Right lobe of liver (tissue), 6 donors: ENCODE measurements at regions not wholly inside any gene's neighbourhood (a gene's known extent, or its start where the extent isn't known, plus 50 kb on each side); places are given as distances from the start of the nearest gene placed in this dataset.
A peak's percentile ranks its signal among the peaks of the same experiment; 100 is the strongest.
"Not testable (repeated sequence)": the region's sequence is repeated elsewhere in the genome, so short reads cannot be mapped to it uniquely, and the experiment has no call there.

Experiments
- ATAC-seq, 4 donors: fragments of 200-7000 bp; cut with Tn5 transposase; one replicate each; pipeline ENCODE4 v1.9.1; 2020; ENCODE audit warnings: mild to moderate bottlenecking in 4 of 4, moderate library complexity in 4 of 4
- DNase-seq, 3 donors: peaks; one replicate each; pipeline ENCODE4 v3.0.0-alpha.2; 2020
- H3K27ac ChIP-seq, 3 donors: fragments of 200-600 bp; one replicate each; pipeline ENCODE4 v1.8.0; 2022
- H3K27me3 ChIP-seq, 2 donors: fragments of 200-600 bp; one replicate each; pipeline ENCODE4 v1.8.0; 2022
- H3K36me3 ChIP-seq, 4 donors: fragments of 200-600 bp; sonication (generic) in 1 of 4; one replicate each; pipeline versions ENCODE4 v1.5.1 to v1.8.0; 2017 to 2022; ENCODE audit warnings: control low read depth in 1 of 4
- H3K4me1 ChIP-seq, 4 donors: fragments of 200-600 bp; sonication (generic) in 1 of 4; one replicate each; pipeline versions ENCODE4 v1.5.1 to v1.8.0; 2017 to 2022; ENCODE audit warnings: control low read depth in 1 of 4
- H3K4me3 ChIP-seq, 3 donors: fragments of 200-600 bp; one replicate each; pipeline ENCODE4 v1.8.0; 2022
- H3K9me3 ChIP-seq, 4 donors: fragments of 200-600 bp; sonication (generic) in 1 of 4; one replicate each; pipeline versions ENCODE4 v1.5.1 to v1.8.0; 2017 to 2022; ENCODE audit warnings: control low read depth in 1 of 4
- CTCF ChIP-seq, 4 donors: fragments of 200-600 bp in 3 of 4; fragments of 450-650 bp in 1 of 4; IDR thresholded peaks; one replicate each; pipeline versions ENCODE4 v1.5.1 to v1.8.0; 2016 to 2022; ENCODE audit warnings: antibody characterized with exemption in 4 of 4, mild to moderate bottlenecking in 2 of 4
- POLR2A ChIP-seq: fragments of 450-650 bp; IDR thresholded peaks from one replicate; pipeline ENCODE4 v1.6.1; 2017; ENCODE audit warnings: antibody characterized with exemption, mild to moderate bottlenecking
- WGBS: methylation state at CpG from one replicate; pipeline ENCODE4 v1.1.6; 2018; ENCODE audit warnings: low coverage, low lambda C conversion rate; ENCODE audit not compliant: insufficient coverage; ENCODE audit errors: missing lambda C conversion rate; 5-methylcytosine and 5-hydroxymethylcytosine counted together
- intact Hi-C, 2 donors: fragments of 100-400 bp; cut with DNase I; formaldehyde crosslinking; loops; one replicate each; pipeline versions ENCODE4 v1.11.2 to v1.14.1; 2022
- donor health status: DM: no; HTN: yes; CAD: no.
- donor health status: DM: no; HTN: no; CAD: no.
- donor health status: DM: no; HTN: no; CAD: no.
- donor health status: DM: no; HTN: yes; CAD: no.
- donor health status: DM: no; HTN: yes; CAD: no.

DNA sequence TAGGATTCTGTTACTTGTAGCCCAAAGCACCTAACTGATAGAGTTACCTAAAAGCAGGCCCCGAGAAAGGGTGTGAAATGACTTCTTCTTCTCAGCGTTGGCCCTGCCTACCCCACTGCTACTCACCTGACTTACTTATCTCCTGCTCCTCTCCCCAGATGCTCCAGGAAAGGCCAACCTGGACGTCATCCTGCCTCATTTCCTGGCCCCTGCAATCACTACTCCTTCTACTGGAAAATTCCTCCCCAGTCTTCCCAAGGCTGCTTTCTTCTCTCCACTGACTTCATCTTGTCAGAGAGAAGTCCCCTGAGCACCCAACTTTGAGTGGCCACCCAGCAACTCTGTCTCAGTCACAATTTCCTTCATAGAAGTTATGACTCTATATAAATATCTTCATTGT lies 63.4 kb upstream of the KLF7 start:
- no peak for ATAC-seq
- TF ChIP-seq POLR2A, result no peak
- TF ChIP-seq CTCF (IDR thresholded peaks at IDR 0.05), result no peak
- intact Hi-C loops, result no loop called here
- H3K9me3 ChIP-seq, result no peaks in the 10 kb centered on the region
- 47% methylated on average over 3 of the region's 3 CpGs for WGBS
- H3K27me3 ChIP-seq, result no peaks in the 10 kb centered on the region
- no peaks in the 10 kb centered on the region for H3K36me3 ChIP-seq
- DNase-seq, result no peak
- H3K27ac ChIP-seq, result no peak overlapping the region
- no peak overlapping the region for H3K4me3 ChIP-seq
- no peaks in the 10 kb centered on the region for H3K4me1 ChIP-seq

GRCh38 chr2:207230261-207231105 lies 64.7 kb upstream of the KLF7 start:
- H3K36me3 ChIP-seq, result no peaks in the 10 kb centered on the region
- ATAC-seq, result peak; percentile 23 to 57 (median 31)
- H3K27me3 ChIP-seq, result no peaks in the 10 kb centered on the region
- H3K4me3 ChIP-seq, result no peak overlapping the region
- no peak overlapping the region for H3K27ac ChIP-seq
- no peak for DNase-seq
- no peaks in the 10 kb centered on the region for H3K4me1 ChIP-seq
- 40% methylated on average over 5 of the region's 6 CpGs for WGBS
- intact Hi-C loops, result no loop called here
- TF ChIP-seq POLR2A (no peak), CTCF (IDR thresholded peaks at IDR 0.05) (peak; percentile 17 to 34 (median 22))
- no peaks in the 10 kb centered on the region for H3K9me3 ChIP-seq

- TF ChIP-seq CTCF (IDR thresholded peaks at IDR 0.05), result no peak
- ATAC-seq, result peak in 2 of 4 donors; percentile 30 to 40
These were observed 65.5 kb upstream of the KLF7 start for GRCh38 chr2:207231106-207231865.

DNA sequence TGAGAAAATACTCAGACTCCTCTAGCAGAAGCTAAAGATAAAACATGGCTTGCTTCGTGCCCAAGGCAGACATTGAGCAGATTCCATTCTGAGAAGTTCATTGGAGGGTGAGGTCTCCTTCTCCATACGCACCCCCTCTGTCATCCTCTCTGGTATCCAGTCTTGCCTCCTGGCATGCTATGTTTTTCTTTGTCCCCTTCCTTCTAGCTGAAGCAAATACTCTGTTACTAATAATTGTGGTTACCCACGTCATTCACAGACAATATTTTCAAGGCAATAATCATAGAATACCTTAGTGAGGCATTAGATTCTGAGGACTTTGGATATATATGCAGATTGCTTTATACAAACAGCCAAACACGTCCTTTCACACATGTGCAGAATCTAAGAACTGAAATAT lies 66.2 kb upstream of the KLF7 start:
- Histone ChIP-seq H3K36me3 (no peaks in the 10 kb centered on the region), H3K27ac (no peak overlapping the region), H3K27me3 (no peaks in the 10 kb centered on the region), H3K4me3 (no peak overlapping the region), H3K9me3 (no peaks in the 10 kb centered on the region), H3K4me1 (no peaks in the 10 kb centered on the region)
- no peak for TF ChIP-seq POLR2A
- no peak for TF ChIP-seq CTCF (IDR thresholded peaks at IDR 0.05)
- no peak for ATAC-seq
- DNase-seq, result no peak
- intact Hi-C loops, result no loop called here
- WGBS, result 84% methylated on average over 4 of the region's 4 CpGs

More at GRCh38 chr2:207231106-207231865, 65.5 kb upstream of the KLF7 start:
- DNase-seq, result no peak
- intact Hi-C loops, result no loop called here
- Histone ChIP-seq H3K4me1 (no peaks in the 10 kb centered on the region), H3K4me3 (no peak overlapping the region), H3K9me3 (no peaks in the 10 kb centered on the region), H3K36me3 (no peaks in the 10 kb centered on the region), H3K27me3 (no peaks in the 10 kb centered on the region), H3K27ac (no peak overlapping the region)
- WGBS, result 27% methylated on average over 5 of the region's 5 CpGs

DNA sequence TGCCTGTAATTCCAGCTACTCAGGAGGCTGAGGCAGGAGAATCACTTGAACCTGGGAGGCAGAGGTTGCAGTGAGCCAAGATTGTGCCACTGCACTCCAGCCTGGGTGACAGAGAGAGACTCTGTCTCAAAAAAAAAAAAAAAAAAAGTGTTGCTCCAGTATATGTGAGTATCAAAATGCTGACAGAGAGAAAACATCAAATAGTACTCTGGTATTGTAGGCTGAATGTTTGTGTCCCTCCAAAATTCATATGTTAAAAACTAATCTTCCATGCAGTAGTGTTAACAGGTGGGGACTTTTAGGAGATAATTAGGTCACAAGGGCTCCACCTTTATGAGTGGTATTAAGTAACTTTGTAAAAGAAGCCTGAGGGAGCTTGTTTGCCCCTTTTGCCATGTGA lies 67.4 kb upstream of the KLF7 start:
- H3K27me3 ChIP-seq, H3K27ac ChIP-seq, DNase-seq, ATAC-seq, H3K4me1 ChIP-seq, H3K4me3 ChIP-seq, intact Hi-C loops, H3K36me3 ChIP-seq, H3K9me3 ChIP-seq: not testable (repeated sequence)
